OCI-LY1 (cell line): ENCODE measurements at regions not wholly inside any gene's neighbourhood (a gene's known extent, or its start where the extent isn't known, plus 50 kb on each side); places are given as distances from the start of the nearest gene placed in this dataset.

Experiments
- H2AFZ ChIP-seq: fragments of 200-600 bp; sonication (generic), shearing (Covaris generic); 2 replicates; pipeline ENCODE4 v1.6.0; 2014; ENCODE audit warnings: antibody characterized with exemption, mild to moderate bottlenecking, low read length
- H3F3A ChIP-seq: fragments of 200-600 bp; sonication (generic), shearing (Covaris generic); 2 replicates; pipeline ENCODE4 v1.6.0; 2014; ENCODE audit warnings: mild to moderate bottlenecking, antibody characterized with exemption, low read length, moderate library complexity; ENCODE audit not compliant: insufficient read depth
- H3K27ac ChIP-seq: fragments of 200-600 bp; sonication (generic); 2 replicates; pipeline ENCODE4 v1.5.1; 2014; ENCODE audit warnings: low read length, mixed run types, mild to moderate bottlenecking, low read depth; ENCODE audit not compliant: poor library complexity, severe bottlenecking
- H3K27me3 ChIP-seq: fragments of 200-600 bp; sonication (generic); 2 replicates; pipeline ENCODE4 v1.6.0; 2014; ENCODE audit warnings: antibody characterized with exemption, mild to moderate bottlenecking, low read length, moderate library complexity; ENCODE audit not compliant: insufficient read depth
- H3K36me3 ChIP-seq: fragments of 200-600 bp; sonication (generic); 2 replicates; pipeline ENCODE4 v1.6.1; 2014; ENCODE audit warnings: mild to moderate bottlenecking, antibody characterized with exemption, low read length, moderate library complexity, mixed read lengths; ENCODE audit not compliant: insufficient read depth
- H3K4me1 ChIP-seq: fragments of 200-600 bp; sonication (generic); 2 replicates; pipeline ENCODE4 v1.5.1; 2014; ENCODE audit warnings: mild to moderate bottlenecking, low read length, moderate library complexity; ENCODE audit not compliant: insufficient read depth, severe bottlenecking
- H3K4me2 ChIP-seq: fragments of 200-600 bp; sonication (generic), shearing (Covaris generic); 2 replicates; pipeline ENCODE4 v1.6.1; 2014; ENCODE audit warnings: low read length
- H3K4me3 ChIP-seq: fragments of 200-600 bp; sonication (generic); 2 replicates; pipeline ENCODE4 v1.5.1; 2014; ENCODE audit warnings: low read length, low read depth, mild to moderate bottlenecking, mixed read lengths; ENCODE audit not compliant: poor library complexity, severe bottlenecking
- H3K79me2 ChIP-seq: fragments of 200-600 bp; shearing (Covaris generic); 2 replicates; pipeline ENCODE4 v1.6.1; 2016; ENCODE audit warnings: mixed run types, low read length, mixed read lengths; ENCODE audit not compliant: insufficient read depth
- H3K9ac ChIP-seq: fragments of 200-600 bp; sonication (generic), shearing (Covaris generic); 2 replicates; pipeline ENCODE4 v1.6.1; 2014; ENCODE audit warnings: mild to moderate bottlenecking, low read length, mixed read lengths
- H3K9me2 ChIP-seq: fragments of 200-600 bp; sonication (generic), shearing (Covaris generic); 2 replicates; pipeline ENCODE4 v1.6.1; 2014; ENCODE audit warnings: low read depth, mild to moderate bottlenecking, low read length, mixed read lengths
- H3K9me3 ChIP-seq: fragments of 200-600 bp; shearing (Covaris generic); 2 replicates; pipeline ENCODE4 v1.6.1; 2014; ENCODE audit warnings: low read length, mixed read lengths
- H4K20me1 ChIP-seq: fragments of 200-600 bp; sonication (generic), shearing (Covaris generic); 2 replicates; pipeline ENCODE4 v1.6.0; 2016; ENCODE audit warnings: mild to moderate bottlenecking, low read length; ENCODE audit not compliant: insufficient read depth
- CTCF ChIP-seq: fragments of 200-600 bp; sonication (generic), shearing (Covaris generic); IDR thresholded peaks from 2 replicates; pipeline ENCODE4 v1.5.1; 2017; ENCODE audit warnings: mild to moderate bottlenecking, antibody characterized with exemption, low read length, moderate library complexity, mixed read lengths
- EZH2 ChIP-seq: fragments of 200-600 bp; sonication (generic), shearing (Covaris generic); IDR thresholded peaks from 2 replicates; pipeline ENCODE4 v1.8.0; 2017; ENCODE audit warnings: borderline replicate concordance, mixed run types, mild to moderate bottlenecking, antibody characterized with exemption, low read length, moderate library complexity, mixed read lengths

- Histone ChIP-seq H3K9me3 (no peaks in the 10 kb centered on the region), H3K4me3 (no peak overlapping the region), H3K79me2 (no peaks in the 10 kb centered on the region), H3K4me1 (no peaks in the 10 kb centered on the region), H3K27ac (no peak overlapping the region), H3K27me3 (no peaks in the 10 kb centered on the region), H3F3A (no peaks in the 10 kb centered on the region), H3K36me3 (no peaks in the 10 kb centered on the region), H3K9me2 (no peaks in the 10 kb centered on the region), H3K4me2 (no peak overlapping the region), H4K20me1 (no peaks in the 10 kb centered on the region), H2AFZ (no peak overlapping the region), H3K9ac (no peak overlapping the region)
- TF ChIP-seq CTCF (no peak), EZH2 (no peak)
Measured at GRCh38 chr12:77497647-77498046, 333.0 kb upstream of the NAV3 start.

GRCh38 chr12:77496714-77497113, 334.0 kb upstream of the NAV3 start:
- no peaks in the 10 kb centered on the region for H3F3A ChIP-seq
- no peaks in the 10 kb centered on the region for H3K79me2 ChIP-seq
- no peak overlapping the region for H3K4me2 ChIP-seq
- H3K27me3 ChIP-seq, result no peaks in the 10 kb centered on the region
- no peaks in the 10 kb centered on the region for H3K4me1 ChIP-seq
- H3K27ac ChIP-seq, result no peak overlapping the region
- TF ChIP-seq EZH2 (no peak), CTCF (no peak)
- no peaks in the 10 kb centered on the region for H3K9me3 ChIP-seq
- H4K20me1 ChIP-seq, result no peaks in the 10 kb centered on the region
- H2AFZ ChIP-seq, result no peak overlapping the region
- no peak overlapping the region for H3K9ac ChIP-seq
- no peaks in the 10 kb centered on the region for H3K36me3 ChIP-seq
- H3K4me3 ChIP-seq, result no peak overlapping the region
- H3K9me2 ChIP-seq, result no peaks in the 10 kb centered on the region

- Histone ChIP-seq H2AFZ (no peak overlapping the region), H3K9me2 (no peaks in the 10 kb centered on the region)
Measured at GRCh38 chr12:77494296-77494695, 336.4 kb upstream of the NAV3 start.

More at GRCh38 chr12:77494296-77494695, 336.4 kb upstream of the NAV3 start:
- H3F3A ChIP-seq, result no peaks in the 10 kb centered on the region
- no peak overlapping the region for H3K27ac ChIP-seq
- no peaks in the 10 kb centered on the region for H3K79me2 ChIP-seq
- no peaks in the 10 kb centered on the region for H3K9me3 ChIP-seq
- TF ChIP-seq CTCF, result no peak
- TF ChIP-seq EZH2, result no peak
- no peak overlapping the region for H3K4me2 ChIP-seq
- no peaks in the 10 kb centered on the region for H4K20me1 ChIP-seq
- no peak overlapping the region for H3K9ac ChIP-seq
- H3K36me3 ChIP-seq, result no peaks in the 10 kb centered on the region
- H3K27me3 ChIP-seq, result no peaks in the 10 kb centered on the region
- H3K4me3 ChIP-seq, result no peak overlapping the region
- no peaks in the 10 kb centered on the region for H3K4me1 ChIP-seq
